Thoracic aorta (tissue), 2 donors: ENCODE measurements at regions not wholly inside any gene's neighbourhood (a gene's known extent, or its start where the extent isn't known, plus 50 kb on each side); places are given as distances from the start of the nearest gene placed in this dataset.

Source experiments
- ATAC-seq: fragments of 150-250 bp; one replicate; pipeline ENCODE4 v1.8.0; 2017; ENCODE audit warnings: low read depth; ENCODE audit not compliant: insufficient number of reproducible peaks, low FRiP score
- DNase-seq: peaks from one replicate; pipeline ENCODE4 v3.0.0-alpha.2; 2020; ENCODE audit warnings: low spot score
- H3K27ac ChIP-seq, 2 donors: fragments of 200-600 bp; sonication (generic); 1 replicate in 1 of 2; 2 replicates in 1 of 2; pipeline ENCODE4 v1.5.1; 2016; ENCODE audit warnings: mild to moderate bottlenecking in 2 of 2, moderate library complexity in 2 of 2
- H3K27me3 ChIP-seq: fragments of 200-600 bp; sonication (generic); replicated peaks from 2 replicates; pipeline ENCODE4 v1.6.0; 2016; ENCODE audit warnings: mild to moderate bottlenecking; ENCODE audit not compliant: insufficient read depth
- H3K36me3 ChIP-seq: fragments of 200-600 bp; sonication (generic); one replicate; pipeline ENCODE4 v1.5.1; 2016
- H3K4me1 ChIP-seq, 2 donors: fragments of 200-600 bp; sonication (generic); 1 replicate in 1 of 2; 2 replicates in 1 of 2; pipeline versions ENCODE4 v1.5.1 to v1.6.0; 2016; ENCODE audit warnings: low read depth in 2 of 2, mild to moderate bottlenecking in 1 of 2; ENCODE audit not compliant: control insufficient read depth in 1 of 2
- H3K4me3 ChIP-seq: fragments of 200-600 bp; sonication (generic); 2 replicates; pipeline ENCODE4 v1.5.1; 2016; ENCODE audit warnings: mild to moderate bottlenecking
- H3K9me3 ChIP-seq: fragments of 200-600 bp; sonication (generic); 2 replicates; pipeline ENCODE4 v1.5.1; 2016
- CTCF ChIP-seq: fragments of 200-600 bp; sonication (generic); IDR thresholded peaks from one replicate; pipeline ENCODE4 v1.5.1; 2019; ENCODE audit warnings: antibody characterized with exemption

- no peak for TF ChIP-seq CTCF
- H3K4me1 ChIP-seq, result peaks cover 20 to 37% of the 10 kb centered on the region in 2 donors
- ATAC-seq (no peak), DNase-seq (no peak)
- H3K27ac ChIP-seq, result no peak overlapping the region
- H3K27me3 ChIP-seq, result no peaks in the 10 kb centered on the region
- no peaks in the 10 kb centered on the region for H3K36me3 ChIP-seq
- H3K4me3 ChIP-seq, result no peak overlapping the region
- no peaks in the 10 kb centered on the region for H3K9me3 ChIP-seq
These were observed 143.6 kb upstream of the SEMA6D start for GRCh38 chr15:47573673-47574072.

GRCh38 chr15:47577000-47577399, 140.3 kb upstream of the SEMA6D start:
- Histone ChIP-seq H3K4me1 (peaks cover 7 to 16% of the 10 kb centered on the region in 2 donors), H3K36me3 (no peaks in the 10 kb centered on the region), H3K4me3 (no peak overlapping the region), H3K9me3 (no peaks in the 10 kb centered on the region), H3K27me3 (no peaks in the 10 kb centered on the region), H3K27ac (no peak overlapping the region)
- no peak for DNase-seq
- no peak for ATAC-seq
- TF ChIP-seq CTCF, result no peak

- DNase-seq (no peak), ATAC-seq (no peak)
- Histone ChIP-seq H3K4me1 (peaks cover 7 to 16% of the 10 kb centered on the region in 2 donors), H3K9me3 (no peaks in the 10 kb centered on the region), H3K36me3 (no peaks in the 10 kb centered on the region), H3K27me3 (no peaks in the 10 kb centered on the region), H3K27ac (no peak overlapping the region), H3K4me3 (no peak overlapping the region)
- TF ChIP-seq CTCF, result no peak
These were observed 139.8 kb upstream of the SEMA6D start for GRCh38 chr15:47577461-47577860.

GRCh38 chr15:47582233-47582632, 135.1 kb upstream of the SEMA6D start:
- no peaks in the 10 kb centered on the region for H3K36me3 ChIP-seq
- ATAC-seq (no peak), DNase-seq (no peak)
- H3K9me3 ChIP-seq, result no peaks in the 10 kb centered on the region
- no peak for TF ChIP-seq CTCF
- H3K27me3 ChIP-seq, result no peaks in the 10 kb centered on the region
- peaks cover 0 to 14% of the 10 kb centered on the region in 2 donors for H3K4me1 ChIP-seq
- no peak overlapping the region for H3K4me3 ChIP-seq
- no peak overlapping the region for H3K27ac ChIP-seq

GRCh38 chr15:47584316-47584715, 133.0 kb upstream of the SEMA6D start:
- no peak for TF ChIP-seq CTCF
- Histone ChIP-seq H3K9me3 (no peaks in the 10 kb centered on the region), H3K27ac (no peak overlapping the region)

More at GRCh38 chr15:47584316-47584715, 133.0 kb upstream of the SEMA6D start:
- ATAC-seq (no peak), DNase-seq (no peak)
- Histone ChIP-seq H3K36me3 (no peaks in the 10 kb centered on the region), H3K4me1 (peaks cover 0 to 15% of the 10 kb centered on the region in 2 donors), H3K27me3 (no peaks in the 10 kb centered on the region), H3K4me3 (no peak overlapping the region)
